WERI-Rb-1 (cell line): ENCODE measurements at regions not wholly inside any gene's neighbourhood (a gene's known extent, or its start where the extent isn't known, plus 50 kb on each side); places are given as distances from the start of the nearest gene placed in this dataset.
"Not testable (repeated sequence)": the region's sequence is repeated elsewhere in the genome, so short reads cannot be mapped to it uniquely, and the experiment has no call there.

Source experiments
- DNase-seq: peaks from one replicate; pipeline ENCODE4 v3.0.0-alpha.2; 2020
- H3K27ac ChIP-seq: fragments of 250-450 bp; sonication (Bioruptor Pico); 2 replicates; pipeline ENCODE4 v1.5.1; 2020; ENCODE audit warnings: mild to moderate bottlenecking, moderate library complexity
- H3K27me3 ChIP-seq: fragments of 250-450 bp; sonication (Bioruptor Pico); 2 replicates; pipeline ENCODE4 v1.5.1; 2021; ENCODE audit warnings: mild to moderate bottlenecking, low read depth, moderate library complexity; ENCODE audit not compliant: insufficient read depth, severe bottlenecking
- H3K36me3 ChIP-seq: fragments of 250-450 bp; sonication (Bioruptor Pico); 2 replicates; pipeline ENCODE4 v1.5.1; 2020; ENCODE audit warnings: mild to moderate bottlenecking, moderate library complexity
- H3K4me3 ChIP-seq: 2 replicates; pipeline ENCODE4 v1.5.1; 2011; ENCODE audit warnings: low read depth, mild to moderate bottlenecking, control low read depth, low read length
- H3K9me3 ChIP-seq: fragments of 250-450 bp; sonication (Bioruptor Pico); 2 replicates; pipeline ENCODE4 v1.5.1; 2021; ENCODE audit warnings: mild to moderate bottlenecking, moderate library complexity; ENCODE audit not compliant: severe bottlenecking
- TF ChIP-seq, protein P1 (sequence below): IDR thresholded peaks from 2 replicates; pipeline ENCODE4 v1.5.1; 2011; ENCODE audit warnings: low read depth, mild to moderate bottlenecking, control low read depth, inconsistent platforms, low read length

GRCh38 chrX:138067415-138067814 is 501.5 kb downstream of the ZIC3 start:
- no peak for DNase-seq
- TF ChIP-seq, protein P1, sequence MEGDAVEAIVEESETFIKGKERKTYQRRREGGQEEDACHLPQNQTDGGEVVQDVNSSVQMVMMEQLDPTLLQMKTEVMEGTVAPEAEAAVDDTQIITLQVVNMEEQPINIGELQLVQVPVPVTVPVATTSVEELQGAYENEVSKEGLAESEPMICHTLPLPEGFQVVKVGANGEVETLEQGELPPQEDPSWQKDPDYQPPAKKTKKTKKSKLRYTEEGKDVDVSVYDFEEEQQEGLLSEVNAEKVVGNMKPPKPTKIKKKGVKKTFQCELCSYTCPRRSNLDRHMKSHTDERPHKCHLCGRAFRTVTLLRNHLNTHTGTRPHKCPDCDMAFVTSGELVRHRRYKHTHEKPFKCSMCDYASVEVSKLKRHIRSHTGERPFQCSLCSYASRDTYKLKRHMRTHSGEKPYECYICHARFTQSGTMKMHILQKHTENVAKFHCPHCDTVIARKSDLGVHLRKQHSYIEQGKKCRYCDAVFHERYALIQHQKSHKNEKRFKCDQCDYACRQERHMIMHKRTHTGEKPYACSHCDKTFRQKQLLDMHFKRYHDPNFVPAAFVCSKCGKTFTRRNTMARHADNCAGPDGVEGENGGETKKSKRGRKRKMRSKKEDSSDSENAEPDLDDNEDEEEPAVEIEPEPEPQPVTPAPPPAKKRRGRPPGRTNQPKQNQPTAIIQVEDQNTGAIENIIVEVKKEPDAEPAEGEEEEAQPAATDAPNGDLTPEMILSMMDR = no peak
- H3K27me3 ChIP-seq = peaks cover 8% of the 10 kb centered on the region
- no peak overlapping the region for H3K27ac ChIP-seq
- no peaks in the 10 kb centered on the region for H3K36me3 ChIP-seq
- no peaks in the 10 kb centered on the region for H3K9me3 ChIP-seq
- H3K4me3 ChIP-seq = no peak overlapping the region

- DNase-seq = peak; percentile 7
- Histone ChIP-seq H3K27me3 (peaks cover 13% of the 10 kb centered on the region), H3K4me3 (no peak overlapping the region), H3K27ac (no peak overlapping the region), H3K9me3 (no peaks in the 10 kb centered on the region), H3K36me3 (no peaks in the 10 kb centered on the region)
- TF ChIP-seq, protein P1 = no peak
These were observed 507.7 kb downstream of the ZIC3 start for GRCh38 chrX:138073626-138074025.

GRCh38 chrX:138082251-138082650 is 516.3 kb downstream of the ZIC3 start:
- Histone ChIP-seq H3K27ac (no peak overlapping the region), H3K9me3 (no peaks in the 10 kb centered on the region), H3K36me3 (no peaks in the 10 kb centered on the region), H3K4me3 (no peak overlapping the region), H3K27me3 (peaks cover 8% of the 10 kb centered on the region)
- TF ChIP-seq, protein P1 = no peak
- DNase-seq = no peak

DNA sequence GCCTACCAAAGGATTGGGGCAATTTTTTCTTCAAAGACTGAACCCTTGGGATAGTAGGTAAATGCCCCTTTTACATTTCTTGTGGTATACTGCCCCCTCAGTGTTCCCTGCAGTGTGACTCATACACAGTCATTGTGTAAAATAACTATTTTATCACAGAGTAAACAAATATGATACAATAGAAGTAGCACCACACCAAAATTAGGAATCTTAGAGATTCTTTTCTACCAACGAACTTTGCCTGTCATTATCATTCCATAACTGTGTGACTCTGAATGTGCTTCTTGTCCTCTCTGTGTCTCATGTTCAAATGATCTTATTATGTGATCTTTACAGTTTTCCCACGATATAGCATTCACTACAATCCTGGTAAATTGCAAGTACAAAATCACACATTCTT is 517.0 kb downstream of the ZIC3 start:
- no peak overlapping the region for H3K4me3 ChIP-seq
- no peak for DNase-seq
- H3K27ac ChIP-seq = no peak overlapping the region
- no peaks in the 10 kb centered on the region for H3K9me3 ChIP-seq
- H3K27me3 ChIP-seq = peaks cover 8% of the 10 kb centered on the region
- H3K36me3 ChIP-seq = no peaks in the 10 kb centered on the region
- TF ChIP-seq, protein P1 = no peak

GRCh38 chrX:138110910-138111309 is 545.0 kb downstream of the ZIC3 start:
- not testable (repeated sequence) for DNase-seq, H3K27me3 ChIP-seq, H3K27ac ChIP-seq, H3K36me3 ChIP-seq, H3K4me3 ChIP-seq, H3K9me3 ChIP-seq

GRCh38 chrX:138127314-138127713 is 561.4 kb downstream of the ZIC3 start:
- Histone ChIP-seq H3K9me3 (no peaks in the 10 kb centered on the region), H3K27me3 (peaks cover 26% of the 10 kb centered on the region), H3K27ac (no peak overlapping the region), H3K36me3 (no peaks in the 10 kb centered on the region), H3K4me3 (no peak overlapping the region)
- no peak for DNase-seq
- TF ChIP-seq, protein P1 = no peak
